ENCODE measurements at regions not wholly inside any gene's neighbourhood (a gene's known extent, or its start where the extent isn't known, plus 50 kb on each side); places are given as distances from the start of the nearest gene placed in this dataset.

- no peak for TF ChIP-seq CTCF (IDR thresholded peaks at IDR 0.05)
- Mint-ChIP-seq H3K27me3 (ENCODE audit: low read depth in 3 of 3) (peaks cover 1 to 26% (median 2%) of the 10 kb centered on the region in 3 donors), H3K9me3 (peaks cover 0 to 7% (median 0%) of the 10 kb centered on the region in 7 donors), H3K4me3 (no peak overlapping the region), H3K36me3 (no peaks in the 10 kb centered on the region), H3K27ac (no peak overlapping the region), H3K4me1 (peaks cover 3% of the 10 kb centered on the region)
- no peak for DNase-seq
- peaks cover 0 to 3% of the 10 kb centered on the region in 2 donors for H3K27me3 ChIP-seq (ENCODE audit: control insufficient read depth in 2 of 2, insufficient read depth in 2 of 2, low read length in 2 of 2)
- WGBS (ENCODE audit: insufficient coverage): 90% methylated on average over 2 of the region's 4 CpGs
- no peaks in the 10 kb centered on the region for H3K4me1 ChIP-seq (ENCODE audit: control insufficient read depth in 1 of 2, insufficient read depth in 2 of 2, low read length in 2 of 2)
- no peaks in the 10 kb centered on the region for H3K36me3 ChIP-seq (replicated peaks in 1 of 2; ENCODE audit: control insufficient read depth in 1 of 2, insufficient read depth in 2 of 2, low read length in 2 of 2)
- no peak overlapping the region for H3K9ac ChIP-seq (ENCODE audit: insufficient read depth, low read length, poor library complexity, severe bottlenecking)
- H4K20me1 ChIP-seq (ENCODE audit: insufficient read depth, low read length): no peaks in the 10 kb centered on the region
- H3K4me3 ChIP-seq (replicated peaks in 1 of 3; ENCODE audit: low read depth in 2 of 3, low read length in 3 of 3): no peak overlapping the region
- no peak overlapping the region for H3K27ac ChIP-seq (ENCODE audit: low read depth in 1 of 2, low read length in 2 of 2)
- no peaks in the 10 kb centered on the region for H3K9me3 ChIP-seq (replicated peaks in 1 of 2; ENCODE audit: control insufficient read depth in 1 of 2, insufficient read depth in 1 of 2, low read length in 2 of 2)
- no peaks in the 10 kb centered on the region for H3K79me2 ChIP-seq (ENCODE audit: insufficient read depth, low read length)
- H2AFZ ChIP-seq (ENCODE audit: insufficient read depth, low read depth, low read length, poor library complexity, severe bottlenecking): no peak overlapping the region
- no peak overlapping the region for H3K4me2 ChIP-seq (replicated peaks; ENCODE audit: extremely low read depth, low read length, poor library complexity, severe bottlenecking)
- intact Hi-C loops (cut with micrococcal nuclease): no loop called here
Observed at GRCh38 chr4:151921811-151922210, 161.0 kb upstream of the GATB start.

- Histone ChIP-seq H3K4me2 (replicated peaks; ENCODE audit: extremely low read depth, low read length, poor library complexity, severe bottlenecking) (no peak overlapping the region), H2AFZ (ENCODE audit: insufficient read depth, low read depth, low read length, poor library complexity, severe bottlenecking) (no peak overlapping the region), H3K4me3 (replicated peaks in 1 of 3; ENCODE audit: low read depth in 2 of 3, low read length in 3 of 3) (no peak overlapping the region), H3K4me1 (ENCODE audit: control insufficient read depth in 1 of 2, insufficient read depth in 2 of 2, low read length in 2 of 2) (no peaks in the 10 kb centered on the region), H4K20me1 (ENCODE audit: insufficient read depth, low read length) (no peaks in the 10 kb centered on the region), H3K36me3 (replicated peaks in 1 of 2; ENCODE audit: control insufficient read depth in 1 of 2, insufficient read depth in 2 of 2, low read length in 2 of 2) (no peaks in the 10 kb centered on the region), H3K79me2 (ENCODE audit: insufficient read depth, low read length) (no peaks in the 10 kb centered on the region), H3K9ac (ENCODE audit: insufficient read depth, low read length, poor library complexity, severe bottlenecking) (no peak overlapping the region), H3K27ac (ENCODE audit: low read depth in 1 of 2, low read length in 2 of 2) (no peak overlapping the region), H3K27me3 (ENCODE audit: control insufficient read depth in 2 of 2, insufficient read depth in 2 of 2, low read length in 2 of 2) (peaks cover 0 to 3% of the 10 kb centered on the region in 2 donors), H3K9me3 (replicated peaks in 1 of 2; ENCODE audit: control insufficient read depth in 1 of 2, insufficient read depth in 1 of 2, low read length in 2 of 2) (no peaks in the 10 kb centered on the region)
- Mint-ChIP-seq H3K9me3 (peaks cover 0 to 5% (median 0%) of the 10 kb centered on the region in 7 donors), H3K27ac (no peak overlapping the region), H3K4me1 (peaks cover 3% of the 10 kb centered on the region), H3K36me3 (no peaks in the 10 kb centered on the region), H3K4me3 (no peak overlapping the region), H3K27me3 (ENCODE audit: low read depth in 3 of 3) (peaks cover 1 to 24% (median 3%) of the 10 kb centered on the region in 3 donors)
- DNase-seq: no peak
- no peak for TF ChIP-seq CTCF (IDR thresholded peaks at IDR 0.05)
- intact Hi-C loops (cut with micrococcal nuclease): no loop called here
Observed at GRCh38 chr4:151921386-151921785, 160.6 kb upstream of the GATB start.

Measured in CD14-positive monocyte (primary cell).